GM20000 (cell line): ENCODE measurements at regions not wholly inside any gene's neighbourhood (a gene's known extent, or its start where the extent isn't known, plus 50 kb on each side); places are given as distances from the start of the nearest gene placed in this dataset.

Experiments
- DNase-seq: peaks from one replicate; pipeline ENCODE4 v3.0.0; 2012; ENCODE audit warnings: low spot score
- CTCF ChIP-seq: IDR thresholded peaks from 2 replicates; pipeline ENCODE4 v1.5.1; 2012; ENCODE audit warnings: mild to moderate bottlenecking, control low read depth; ENCODE audit errors: extremely low read depth, missing control alignments

GRCh38 chr9:26176628-26177027 lies 498.4 kb upstream of the TUSC1 start:
- DNase-seq: no peak
- TF ChIP-seq CTCF: no peak

DNA sequence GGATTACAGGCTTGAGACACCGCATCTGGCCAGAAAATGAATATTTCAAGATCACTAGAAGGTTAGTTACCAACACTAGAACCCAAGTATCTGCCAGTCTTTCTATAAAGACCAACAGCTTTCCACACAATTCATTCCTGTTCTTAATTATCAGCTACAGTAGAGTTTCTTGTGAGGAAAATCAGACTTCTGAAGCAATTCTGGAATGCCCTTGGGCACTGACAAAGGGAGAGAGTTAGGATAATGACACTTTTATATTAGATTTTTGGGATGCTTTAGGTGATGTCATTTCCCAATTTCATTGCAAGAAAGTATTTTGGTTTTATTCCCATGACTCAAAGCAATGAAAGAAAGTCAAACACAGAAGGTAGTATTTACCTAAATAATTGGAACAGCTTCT lies 497.0 kb upstream of the TUSC1 start:
- TF ChIP-seq CTCF: no peak
- DNase-seq: no peak

- TF ChIP-seq CTCF: no peak
- no peak for DNase-seq
These were observed 494.1 kb upstream of the TUSC1 start for GRCh38 chr9:26172301-26172700.

- DNase-seq: no peak
- no peak for TF ChIP-seq CTCF
These were observed 493.4 kb upstream of the TUSC1 start for GRCh38 chr9:26171691-26172090.

GRCh38 chr9:26170190-26170589 lies 491.9 kb upstream of the TUSC1 start:
- DNase-seq: no peak
- TF ChIP-seq CTCF: no peak

- no peak for DNase-seq
These were observed 491.5 kb upstream of the TUSC1 start for GRCh38 chr9:26169708-26170107.

GRCh38 chr9:26166537-26166936 lies 488.3 kb upstream of the TUSC1 start:
- TF ChIP-seq CTCF: no peak
- DNase-seq: no peak

More at GRCh38 chr9:26169708-26170107, 491.5 kb upstream of the TUSC1 start:
- no peak for TF ChIP-seq CTCF
